NT2/D1 (cell line): ENCODE measurements at regions not wholly inside any gene's neighbourhood (a gene's known extent, or its start where the extent isn't known, plus 50 kb on each side); places are given as distances from the start of the nearest gene placed in this dataset.

ENCODE experiments used
- SUZ12 ChIP-seq: IDR thresholded peaks from 2 replicates; pipeline ENCODE4 v1.6.1; 2011; ENCODE audit not compliant: insufficient read length, insufficient read depth; ENCODE audit errors: extremely low read depth
- YY1 ChIP-seq: IDR thresholded peaks from 2 replicates; pipeline ENCODE4 v1.6.1; 2011; ENCODE audit not compliant: insufficient read length, insufficient read depth
- ZNF274 ChIP-seq: IDR thresholded peaks from 2 replicates; pipeline ENCODE4 v1.6.1; 2011; ENCODE audit warnings: mild to moderate bottlenecking, low read depth, low read length

- TF ChIP-seq ZNF274 = no peak
- TF ChIP-seq YY1 = no peak
- no peak for TF ChIP-seq SUZ12
These were observed 280.4 kb downstream of the TLE1 start for GRCh38 chr9:81408951-81409350.
